ENCODE measurements at regions not wholly inside any gene's neighbourhood (a gene's known extent, or its start where the extent isn't known, plus 50 kb on each side); places are given as distances from the start of the nearest gene placed in this dataset.

GRCh38 chr3:164752812-164753211, 325.5 kb downstream of the SI start:
- H4K20me1 ChIP-seq (ENCODE audit: insufficient read depth): no peaks in the 10 kb centered on the region
- H3K9ac ChIP-seq (ENCODE audit: low read length): no peak overlapping the region
- RAD21 ChIA-PET (ENCODE audit: low non-redundant PET in 1 of 2, low total read pairs in 2 of 2, uncharacterized antibody in 2 of 2, unreplicated experiment in 2 of 2): no interaction called here
- intact Hi-C loops (cut with micrococcal nuclease): no loop called here
- no TSS peak for BruUV-seq (replicated peaks)
- H2AFZ ChIP-seq (ENCODE audit: low read depth, low read length, poor library complexity, severe bottlenecking): no peak overlapping the region
- CTCF ChIA-PET: no interaction called here
- no peak overlapping the region for H3K4me3 ChIP-seq (replicated peaks in 1 of 2; ENCODE audit: low read depth in 1 of 2, low read length in 2 of 2)
- DNase-seq (ENCODE audit: low read depth, low spot score): no peak
- H3K9me2 ChIP-seq (ENCODE audit: insufficient read depth): no peaks in the 10 kb centered on the region
- TF ChIP-seq CTCF (IDR thresholded peaks at IDR 0.05 in 2 of 3, conservative IDR thresholded peaks at IDR 0.05 in 1 of 3; ENCODE audit: borderline replicate concordance in 1 of 3, insufficient read depth in 1 of 3, low read depth in 2 of 3, low read length in 2 of 3): no peak
- no peak for TF ChIP-seq FOSL1 (IDR thresholded peaks at IDR 0.05; ENCODE audit: low read depth)
- no peak for TF ChIP-seq ZFX (IDR thresholded peaks at IDR 0.05)
- TF ChIP-seq SIN3A (IDR thresholded peaks at IDR 0.05; ENCODE audit: low read depth): no peak
- TF ChIP-seq EZH2phosphoT487 (IDR thresholded peaks at IDR 0.05; ENCODE audit: borderline replicate concordance): no peak
- TF ChIP-seq ZBTB33 (IDR thresholded peaks at IDR 0.05; ENCODE audit: extremely low read depth, insufficient replicate concordance, low read length): no peak
- no peak for TF ChIP-seq POLR2AphosphoS5 (IDR thresholded peaks at IDR 0.05; ENCODE audit: low read depth, low read length)
- no peak for TF ChIP-seq SRF (IDR thresholded peaks at IDR 0.05; ENCODE audit: low read depth)
- TF ChIP-seq SP1 (IDR thresholded peaks at IDR 0.05; ENCODE audit: low read depth): no peak
- TF ChIP-seq ELF1 (IDR thresholded peaks at IDR 0.05; ENCODE audit: borderline replicate concordance, low read depth): no peak
- TF ChIP-seq EGR1 (IDR thresholded peaks at IDR 0.05; ENCODE audit: low read depth): no peak
- no peaks in the 10 kb centered on the region for H3K4me1 ChIP-seq (ENCODE audit: control insufficient read depth in 1 of 2, insufficient read depth in 2 of 2, low read length in 2 of 2)
- H3K9me3 ChIP-seq (ENCODE audit: control insufficient read depth in 1 of 2, insufficient read depth in 1 of 2, low read depth in 1 of 2, low read length in 2 of 2): no peaks in the 10 kb centered on the region
- POLR2A ChIA-PET: no interaction called here
- H3K36me3 ChIP-seq (ENCODE audit: control insufficient read depth in 1 of 2, insufficient read depth in 2 of 2, low read length in 2 of 2): no peaks in the 10 kb centered on the region
- no peak overlapping the region for H3K4me2 ChIP-seq (ENCODE audit: low read length)
- no peaks in the 10 kb centered on the region for H3K27me3 ChIP-seq (ENCODE audit: insufficient read depth, low read length)
- H3K79me2 ChIP-seq (ENCODE audit: insufficient read depth, low read length): no peaks in the 10 kb centered on the region
- no peak overlapping the region for H3K27ac ChIP-seq (ENCODE audit: low read depth, low read length)
- no peak for ATAC-seq

Measured in HCT116 (cell line).